Upper lobe of right lung (tissue), 1 donor: ENCODE measurements at regions not wholly inside any gene's neighbourhood (a gene's known extent, or its start where the extent isn't known, plus 50 kb on each side); places are given as distances from the start of the nearest gene placed in this dataset.

Source experiments
- ATAC-seq: fragments of 200-7000 bp; cut with Tn5 transposase; one replicate; pipeline ENCODE4 v1.9.1; 2020; ENCODE audit warnings: mild to moderate bottlenecking, moderate library complexity
- DNase-seq: peaks from one replicate; pipeline ENCODE4 v3.0.0-alpha.2; 2020
- H3K27ac ChIP-seq: fragments of 200-600 bp; one replicate; pipeline ENCODE4 v1.8.0; 2022
- H3K27me3 ChIP-seq: fragments of 200-600 bp; one replicate; pipeline ENCODE4 v1.8.0; 2022; ENCODE audit warnings: mild to moderate bottlenecking
- H3K36me3 ChIP-seq: fragments of 200-600 bp; one replicate; pipeline ENCODE4 v1.8.0; 2022
- H3K4me1 ChIP-seq: fragments of 200-600 bp; one replicate; pipeline ENCODE4 v1.8.0; 2022
- H3K4me3 ChIP-seq: fragments of 200-600 bp; one replicate; pipeline ENCODE4 v1.8.0; 2022; ENCODE audit warnings: mild to moderate bottlenecking
- H3K9me3 ChIP-seq: fragments of 200-600 bp; one replicate; pipeline ENCODE4 v1.8.0; 2022
- intact Hi-C: fragments of 100-400 bp; cut with DNase I; formaldehyde crosslinking; loops from one replicate; pipeline ENCODE4 v1.11.0; 2022
- TF ChIP-seq, protein P1 (sequence below): fragments of 200-600 bp; IDR thresholded peaks from one replicate; pipeline ENCODE4 v1.8.0; 2022; ENCODE audit warnings: antibody characterized with exemption
- donor health status: DM: no; HTN: yes; CAD: no; lungs with severe emphysema.

DNA sequence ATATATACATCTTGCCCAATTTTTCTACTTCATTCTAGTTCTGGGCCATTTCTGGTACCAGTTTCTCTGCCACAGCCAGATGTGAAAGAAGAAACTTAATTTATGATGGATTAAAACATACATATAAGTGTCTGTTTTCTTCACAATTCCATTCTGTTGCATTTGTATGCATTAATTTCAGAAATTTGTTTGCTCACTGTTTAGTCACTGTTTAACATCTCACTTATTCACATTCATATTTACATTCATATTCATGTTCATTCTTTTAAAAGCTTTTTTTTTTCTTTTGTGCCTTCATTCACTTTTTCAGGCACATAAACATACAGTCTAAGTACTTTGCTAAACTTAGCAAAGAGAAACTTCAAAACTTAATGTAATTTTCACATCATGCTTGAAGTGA lies 684.0 kb upstream of the CDH9 start:
- intact Hi-C loops = no loop called here
- Histone ChIP-seq H3K9me3 (no peaks in the 10 kb centered on the region), H3K4me1 (no peaks in the 10 kb centered on the region), H3K36me3 (no peaks in the 10 kb centered on the region), H3K27ac (no peak overlapping the region), H3K27me3 (no peaks in the 10 kb centered on the region), H3K4me3 (no peak overlapping the region)
- TF ChIP-seq, protein P1, sequence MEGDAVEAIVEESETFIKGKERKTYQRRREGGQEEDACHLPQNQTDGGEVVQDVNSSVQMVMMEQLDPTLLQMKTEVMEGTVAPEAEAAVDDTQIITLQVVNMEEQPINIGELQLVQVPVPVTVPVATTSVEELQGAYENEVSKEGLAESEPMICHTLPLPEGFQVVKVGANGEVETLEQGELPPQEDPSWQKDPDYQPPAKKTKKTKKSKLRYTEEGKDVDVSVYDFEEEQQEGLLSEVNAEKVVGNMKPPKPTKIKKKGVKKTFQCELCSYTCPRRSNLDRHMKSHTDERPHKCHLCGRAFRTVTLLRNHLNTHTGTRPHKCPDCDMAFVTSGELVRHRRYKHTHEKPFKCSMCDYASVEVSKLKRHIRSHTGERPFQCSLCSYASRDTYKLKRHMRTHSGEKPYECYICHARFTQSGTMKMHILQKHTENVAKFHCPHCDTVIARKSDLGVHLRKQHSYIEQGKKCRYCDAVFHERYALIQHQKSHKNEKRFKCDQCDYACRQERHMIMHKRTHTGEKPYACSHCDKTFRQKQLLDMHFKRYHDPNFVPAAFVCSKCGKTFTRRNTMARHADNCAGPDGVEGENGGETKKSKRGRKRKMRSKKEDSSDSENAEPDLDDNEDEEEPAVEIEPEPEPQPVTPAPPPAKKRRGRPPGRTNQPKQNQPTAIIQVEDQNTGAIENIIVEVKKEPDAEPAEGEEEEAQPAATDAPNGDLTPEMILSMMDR = no peak
- DNase-seq (no peak), ATAC-seq (no peak)

- intact Hi-C loops = no loop called here
- DNase-seq (no peak), ATAC-seq (no peak)
- H3K4me1 ChIP-seq = no peaks in the 10 kb centered on the region
- H3K36me3 ChIP-seq = no peaks in the 10 kb centered on the region
- TF ChIP-seq, protein P1 = no peak
- H3K27me3 ChIP-seq = no peaks in the 10 kb centered on the region
- no peak overlapping the region for H3K27ac ChIP-seq
- no peaks in the 10 kb centered on the region for H3K9me3 ChIP-seq
- H3K4me3 ChIP-seq = no peak overlapping the region
Observed at GRCh38 chr5:27708534-27708933, 670.1 kb upstream of the CDH9 start.

DNA sequence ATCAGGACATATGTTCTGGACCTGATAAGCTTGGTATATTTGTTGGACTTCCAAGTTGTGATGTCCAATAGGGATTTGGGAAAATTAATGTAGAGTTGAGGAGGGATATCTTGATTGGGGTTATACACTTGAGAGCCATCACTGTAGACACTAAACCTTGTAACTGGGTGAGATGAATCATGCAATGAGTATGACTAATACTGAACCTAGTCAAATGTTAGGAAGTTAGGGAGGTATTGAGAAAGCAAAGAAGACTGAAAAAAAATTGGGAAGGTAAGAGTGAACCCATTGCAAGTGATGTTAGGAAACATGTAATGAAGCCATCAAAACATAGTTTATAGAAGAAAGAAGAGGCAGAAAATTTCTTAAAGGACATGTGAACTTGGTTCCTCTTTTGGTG lies 668.4 kb upstream of the CDH9 start:
- Histone ChIP-seq H3K4me1 (no peaks in the 10 kb centered on the region), H3K9me3 (no peaks in the 10 kb centered on the region), H3K27ac (no peak overlapping the region), H3K36me3 (no peaks in the 10 kb centered on the region), H3K4me3 (no peak overlapping the region), H3K27me3 (no peaks in the 10 kb centered on the region)
- intact Hi-C loops = no loop called here
- DNase-seq (no peak), ATAC-seq (no peak)
- TF ChIP-seq, protein P1 = no peak

GRCh38 chr5:27705661-27706060 lies 667.3 kb upstream of the CDH9 start:
- TF ChIP-seq, protein P1 = no peak
- DNase-seq (no peak), ATAC-seq (no peak)
- Histone ChIP-seq H3K9me3 (no peaks in the 10 kb centered on the region), H3K4me3 (no peak overlapping the region), H3K27me3 (no peaks in the 10 kb centered on the region), H3K36me3 (no peaks in the 10 kb centered on the region), H3K27ac (no peak overlapping the region), H3K4me1 (no peaks in the 10 kb centered on the region)
- intact Hi-C loops = no loop called here

DNA sequence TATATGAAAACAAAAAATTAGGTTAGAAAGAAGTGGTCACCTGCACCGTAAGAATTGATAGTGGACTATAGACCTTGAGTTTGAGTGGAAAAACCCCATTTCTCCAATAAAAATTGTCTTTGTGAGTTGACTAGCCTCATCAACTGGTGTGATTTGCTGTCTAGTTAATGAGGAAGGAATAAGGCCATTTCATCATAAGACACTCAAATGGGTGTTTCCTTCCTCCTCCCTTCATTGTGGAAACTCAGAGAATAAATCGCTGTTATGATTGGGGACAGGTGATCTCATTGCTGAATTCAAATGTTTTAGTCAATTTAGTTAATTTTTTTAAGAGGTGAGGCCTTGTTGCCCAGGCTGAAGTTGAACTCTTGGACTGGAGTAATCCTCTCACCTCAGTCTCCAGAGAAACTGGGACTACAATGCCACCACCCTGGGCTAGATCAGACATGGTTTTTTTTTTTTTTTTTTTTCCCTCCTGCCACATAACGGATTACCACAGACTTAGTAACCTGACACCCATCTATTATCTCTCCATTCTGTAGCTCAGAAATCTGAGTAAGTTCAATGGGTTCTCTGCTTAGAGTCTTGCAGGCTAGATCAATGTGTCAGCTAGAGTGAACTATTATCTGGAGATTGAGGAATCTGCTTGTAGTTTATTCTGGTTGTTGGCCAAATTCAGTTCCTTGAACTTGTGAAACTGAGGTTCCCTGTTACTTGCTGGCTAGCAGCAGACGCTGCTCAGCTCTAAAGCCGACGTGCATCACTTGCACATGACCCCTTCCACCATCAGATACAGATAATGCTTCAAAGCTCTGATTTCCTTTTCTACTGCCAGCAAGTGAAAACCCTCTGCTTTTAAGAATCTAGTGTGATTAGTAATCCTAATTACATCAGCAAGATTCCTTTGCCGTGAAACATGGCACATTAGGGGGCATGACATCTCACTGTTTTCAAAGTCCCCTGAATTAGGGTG lies 663.8 kb upstream of the CDH9 start:
- Histone ChIP-seq H3K36me3 (no peaks in the 10 kb centered on the region), H3K27me3 (no peaks in the 10 kb centered on the region), H3K4me3 (no peak overlapping the region), H3K27ac (no peak overlapping the region), H3K9me3 (no peaks in the 10 kb centered on the region), H3K4me1 (no peaks in the 10 kb centered on the region)
- TF ChIP-seq, protein P1 = no peak
- no peak for DNase-seq
- intact Hi-C loops = no loop called here
- no peak for ATAC-seq
